Caco-2 (cell line): ENCODE measurements at regions not wholly inside any gene's neighbourhood (a gene's known extent, or its start where the extent isn't known, plus 50 kb on each side); places are given as distances from the start of the nearest gene placed in this dataset.

ENCODE experiments used
- BruUV-seq: library from RNA; stranded (reverse); fragments of 400-500 nt; replicated peaks from 2 replicates; lab custom pipeline; 2021; lab: Mats Ljungman, UMichigan
- CTCF ChIA-PET: fragments of 300-600 bp; sonication (Branson Sonifier 250); formaldehyde crosslinking; loops from one replicate; lab custom pipeline; 2022; ENCODE audit warnings: antibody characterized with exemption; lab: Charles Lee
- POLR2A ChIA-PET: fragments of 300-600 bp; sonication (Branson Sonifier 250); formaldehyde crosslinking; loops from one replicate; lab custom pipeline; 2022; ENCODE audit warnings: antibody characterized with exemption; lab: Charles Lee
- DNase-seq, 2 experiments: peaks; one replicate each; pipeline versions ENCODE4 v3.0.0 to v3.0.0-alpha.2; 2020 to 2022
- H3K27me3 ChIP-seq: replicated peaks from 2 replicates; pipeline ENCODE4 v1.6.0; 2011; ENCODE audit warnings: low read length; ENCODE audit not compliant: control insufficient read depth, insufficient read depth
- H3K36me3 ChIP-seq: 2 replicates; pipeline ENCODE4 v1.5.1; 2011; ENCODE audit warnings: low read length; ENCODE audit not compliant: control insufficient read depth, insufficient read depth
- H3K4me1 ChIP-seq: fragments of 250-450 bp; sonication (Bioruptor Pico); 2 replicates; pipeline ENCODE4 v1.5.1; 2020; ENCODE audit warnings: mild to moderate bottlenecking
- H3K4me3 ChIP-seq: 2 replicates; pipeline ENCODE4 v1.5.1; 2011; ENCODE audit warnings: low read depth, mild to moderate bottlenecking, control low read depth, low read length
- H3K9me3 ChIP-seq: fragments of 250-450 bp; sonication (Bioruptor Pico); 2 replicates; pipeline ENCODE4 v1.5.1; 2020; ENCODE audit warnings: mild to moderate bottlenecking, moderate library complexity
- H3K27ac Mint-ChIP-seq: one replicate; pipeline ENCODE4 v1.8.0; 2022; ENCODE audit warnings: mixed read lengths; ENCODE audit not compliant: unreplicated experiment
- H3K27me3 Mint-ChIP-seq: one replicate; pipeline ENCODE4 v1.8.0; 2022; ENCODE audit warnings: mixed read lengths; ENCODE audit not compliant: insufficient read depth, unreplicated experiment
- H3K36me3 Mint-ChIP-seq: one replicate; pipeline ENCODE4 v1.8.0; 2022; ENCODE audit warnings: mild to moderate bottlenecking, mixed read lengths; ENCODE audit not compliant: insufficient read depth, unreplicated experiment
- H3K4me1 Mint-ChIP-seq: one replicate; pipeline ENCODE4 v1.8.0; 2022; ENCODE audit warnings: low read depth, mixed read lengths; ENCODE audit not compliant: unreplicated experiment
- H3K4me3 Mint-ChIP-seq: one replicate; pipeline ENCODE4 v1.8.0; 2022; ENCODE audit warnings: mild to moderate bottlenecking, moderate library complexity, mixed read lengths; ENCODE audit not compliant: unreplicated experiment
- H3K9me3 Mint-ChIP-seq: one replicate; pipeline ENCODE4 v1.8.0; 2022; ENCODE audit warnings: mixed read lengths; ENCODE audit not compliant: unreplicated experiment
- intact Hi-C: fragments of 100-400 bp; cut with micrococcal nuclease; formaldehyde crosslinking; loops from one replicate; pipeline ENCODE4 v1.10.0; 2022; ENCODE audit not compliant: unreplicated experiment
- TF ChIP-seq, protein P1 (sequence below), 2 experiments: fragments of 200-600 bp in 1 of 2; IDR thresholded peaks; 1 replicate in 1 of 2; 2 replicates in 1 of 2; pipeline versions ENCODE4 v1.5.1 to v1.8.0; 2011 to 2022; ENCODE audit warnings: antibody characterized with exemption in 1 of 2, control low read depth in 1 of 2, inconsistent platforms in 1 of 2, low read depth in 1 of 2, low read length in 1 of 2, mild to moderate bottlenecking in 1 of 2, moderate library complexity in 1 of 2; ENCODE audit not compliant: insufficient read depth in 1 of 2, severe bottlenecking in 1 of 2, unreplicated experiment in 1 of 2

DNA sequence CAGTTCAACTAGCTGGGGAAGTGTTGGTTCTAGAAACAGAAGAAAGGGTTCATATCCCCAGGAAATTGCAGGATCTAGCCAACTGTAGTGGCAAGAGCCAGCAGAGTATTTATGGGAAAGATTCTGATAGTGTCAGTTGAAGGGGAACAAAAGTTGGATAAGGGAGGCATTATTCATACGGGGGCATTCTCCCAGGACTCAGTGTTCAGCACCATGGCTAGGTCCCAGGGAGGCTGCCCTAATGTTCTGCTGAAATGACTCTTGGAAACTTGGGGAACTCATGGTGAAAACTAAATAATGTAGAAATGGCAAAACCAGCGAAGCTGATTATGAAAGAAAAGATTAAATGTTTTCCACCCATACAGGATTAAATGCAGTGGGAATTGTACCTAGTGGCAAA lies 543.7 kb downstream of the TRIB2 start:
- intact Hi-C loops, result no loop called here
- DNase-seq, result no peak
- H3K27me3 Mint-ChIP-seq, result no peaks in the 10 kb centered on the region
- TF ChIP-seq, protein P1, sequence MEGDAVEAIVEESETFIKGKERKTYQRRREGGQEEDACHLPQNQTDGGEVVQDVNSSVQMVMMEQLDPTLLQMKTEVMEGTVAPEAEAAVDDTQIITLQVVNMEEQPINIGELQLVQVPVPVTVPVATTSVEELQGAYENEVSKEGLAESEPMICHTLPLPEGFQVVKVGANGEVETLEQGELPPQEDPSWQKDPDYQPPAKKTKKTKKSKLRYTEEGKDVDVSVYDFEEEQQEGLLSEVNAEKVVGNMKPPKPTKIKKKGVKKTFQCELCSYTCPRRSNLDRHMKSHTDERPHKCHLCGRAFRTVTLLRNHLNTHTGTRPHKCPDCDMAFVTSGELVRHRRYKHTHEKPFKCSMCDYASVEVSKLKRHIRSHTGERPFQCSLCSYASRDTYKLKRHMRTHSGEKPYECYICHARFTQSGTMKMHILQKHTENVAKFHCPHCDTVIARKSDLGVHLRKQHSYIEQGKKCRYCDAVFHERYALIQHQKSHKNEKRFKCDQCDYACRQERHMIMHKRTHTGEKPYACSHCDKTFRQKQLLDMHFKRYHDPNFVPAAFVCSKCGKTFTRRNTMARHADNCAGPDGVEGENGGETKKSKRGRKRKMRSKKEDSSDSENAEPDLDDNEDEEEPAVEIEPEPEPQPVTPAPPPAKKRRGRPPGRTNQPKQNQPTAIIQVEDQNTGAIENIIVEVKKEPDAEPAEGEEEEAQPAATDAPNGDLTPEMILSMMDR (IDR thresholded peaks at IDR 0.05; ENCODE audit: insufficient read depth in 1 of 2, low read depth in 1 of 2, low read length in 1 of 2, severe bottlenecking in 1 of 2, unreplicated experiment in 1 of 2), result no peak
- Histone ChIP-seq H3K36me3 (no peaks in the 10 kb centered on the region), H3K4me1 (no peaks in the 10 kb centered on the region), H3K9me3 (no peaks in the 10 kb centered on the region), H3K4me3 (no peak overlapping the region), H3K27me3 (no peaks in the 10 kb centered on the region)
- CTCF ChIA-PET, result no interaction called here
- H3K4me1 Mint-ChIP-seq, result no peaks in the 10 kb centered on the region
- no peak overlapping the region for H3K27ac Mint-ChIP-seq
- no peaks in the 10 kb centered on the region for H3K36me3 Mint-ChIP-seq
- no peaks in the 10 kb centered on the region for H3K9me3 Mint-ChIP-seq
- POLR2A ChIA-PET, result no interaction called here
- H3K4me3 Mint-ChIP-seq, result no peak overlapping the region
- BruUV-seq, result no TSS peak

DNA sequence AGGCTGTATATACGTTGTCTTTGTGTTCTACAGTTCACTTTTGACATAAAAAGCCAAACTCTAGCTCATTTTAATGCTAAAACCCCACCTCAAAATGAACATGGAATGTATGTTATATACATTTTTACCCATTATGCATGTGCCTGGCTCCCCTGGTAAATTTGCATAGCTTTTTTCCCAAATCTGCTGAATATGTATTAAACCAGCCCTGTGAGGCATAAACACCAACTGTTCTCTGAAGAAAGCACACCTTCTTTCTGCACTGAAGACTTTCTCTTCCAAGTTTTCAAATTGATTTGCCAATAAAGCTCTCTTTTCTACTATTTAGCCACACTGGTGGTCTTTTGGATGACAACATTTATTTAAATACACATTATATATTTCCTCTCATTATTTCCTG lies 549.4 kb downstream of the TRIB2 start:
- Mint-ChIP-seq H3K9me3 (no peaks in the 10 kb centered on the region), H3K36me3 (no peaks in the 10 kb centered on the region), H3K27ac (no peak overlapping the region), H3K4me3 (no peak overlapping the region), H3K4me1 (no peaks in the 10 kb centered on the region), H3K27me3 (no peaks in the 10 kb centered on the region)
- no TSS peak for BruUV-seq
- Histone ChIP-seq H3K4me3 (no peak overlapping the region), H3K4me1 (no peaks in the 10 kb centered on the region), H3K27me3 (no peaks in the 10 kb centered on the region), H3K9me3 (no peaks in the 10 kb centered on the region), H3K36me3 (no peaks in the 10 kb centered on the region)
- POLR2A ChIA-PET, result no interaction called here
- intact Hi-C loops, result no loop called here
- DNase-seq, result no peak
- CTCF ChIA-PET, result no interaction called here
- TF ChIP-seq, protein P1 (IDR thresholded peaks at IDR 0.05; ENCODE audit: insufficient read depth in 1 of 2, low read depth in 1 of 2, low read length in 1 of 2, severe bottlenecking in 1 of 2, unreplicated experiment in 1 of 2), result no peak

- Histone ChIP-seq H3K36me3 (no peaks in the 10 kb centered on the region), H3K4me1 (no peaks in the 10 kb centered on the region), H3K4me3 (no peak overlapping the region), H3K27me3 (no peaks in the 10 kb centered on the region), H3K9me3 (no peaks in the 10 kb centered on the region)
- Mint-ChIP-seq H3K36me3 (no peaks in the 10 kb centered on the region), H3K9me3 (no peaks in the 10 kb centered on the region), H3K27me3 (no peaks in the 10 kb centered on the region), H3K4me3 (no peak overlapping the region), H3K4me1 (no peaks in the 10 kb centered on the region), H3K27ac (no peak overlapping the region)
- BruUV-seq, result no TSS peak
- intact Hi-C loops, result no loop called here
- TF ChIP-seq, protein P1 (IDR thresholded peaks at IDR 0.05; ENCODE audit: insufficient read depth in 1 of 2, low read depth in 1 of 2, low read length in 1 of 2, severe bottlenecking in 1 of 2, unreplicated experiment in 1 of 2), result no peak
- ChIA-PET POLR2A (no interaction called here), CTCF (no interaction called here)
- no peak for DNase-seq
These were observed 568.0 kb downstream of the TRIB2 start for GRCh38 chr2:13284688-13285087.
